GM18498 (cell line): ENCODE measurements at regions not wholly inside any gene's neighbourhood (a gene's known extent, or its start where the extent isn't known, plus 50 kb on each side); places are given as distances from the start of the nearest gene placed in this dataset.
A peak's percentile ranks its signal among the peaks of the same experiment; 100 is the strongest.
"Not testable (repeated sequence)": the region's sequence is repeated elsewhere in the genome, so short reads cannot be mapped to it uniquely, and the experiment has no call there.

ENCODE experiments used
- ATAC-seq: cut with Tn5 transposase; IDR thresholded peaks from one replicate; pipeline ENCODE4 v1.9.1; 2021; ENCODE audit warnings: mild to moderate bottlenecking, moderate library complexity; ENCODE audit not compliant: unreplicated experiment

- no peak for ATAC-seq
Measured at GRCh38 chr9:15047028-15047551, 136.9 kb upstream of the FREM1 start.

GRCh38 chr9:15033316-15033715, 123.1 kb upstream of the FREM1 start:
- ATAC-seq = no peak

GRCh38 chr9:15032860-15033259, 122.6 kb upstream of the FREM1 start:
- no peak for ATAC-seq

- ATAC-seq = no peak
Measured at GRCh38 chr9:15021146-15021545, 110.9 kb upstream of the FREM1 start.

GRCh38 chr9:15018096-15018637, 107.9 kb upstream of the FREM1 start:
- ATAC-seq = no peak

GRCh38 chr9:15010581-15010980, 100.4 kb upstream of the FREM1 start:
- no peak for ATAC-seq

GRCh38 chr9:15007698-15008097, 97.5 kb upstream of the FREM1 start:
- ATAC-seq = no peak

- ATAC-seq = no peak
Measured at GRCh38 chr9:14994738-14995137, 84.5 kb upstream of the FREM1 start.

GRCh38 chr9:14993901-14994554, 83.8 kb upstream of the FREM1 start:
- peak; percentile 22 for ATAC-seq

- ATAC-seq = peak; percentile 64
Measured at GRCh38 chr9:14993061-14993800, 83.0 kb upstream of the FREM1 start.

- ATAC-seq = no peak
Measured at GRCh38 chr9:14992516-14992915, 82.3 kb upstream of the FREM1 start.

- ATAC-seq = no peak
Measured at GRCh38 chr9:14992081-14992480, 81.9 kb upstream of the FREM1 start.

GRCh38 chr9:14990647-14991046, 80.4 kb upstream of the FREM1 start:
- not testable (repeated sequence) for ATAC-seq

- no peak for ATAC-seq
Measured at GRCh38 chr9:14989811-14990210, 79.6 kb upstream of the FREM1 start.

- not testable (repeated sequence) for ATAC-seq
Measured at GRCh38 chr9:14989336-14989735, 79.1 kb upstream of the FREM1 start.

GRCh38 chr9:14987858-14988257, 77.6 kb upstream of the FREM1 start:
- peak; percentile 75 for ATAC-seq

- ATAC-seq = no peak
Measured at GRCh38 chr9:14985419-14985818, 75.2 kb upstream of the FREM1 start.

- no peak for ATAC-seq
Measured at GRCh38 chr9:14983599-14983998, 73.4 kb upstream of the FREM1 start.

- ATAC-seq = no peak
Measured at GRCh38 chr9:14981291-14981950, 71.2 kb upstream of the FREM1 start.

- no peak for ATAC-seq
Measured at GRCh38 chr9:14978022-14979000, 68.1 kb upstream of the FREM1 start.
